Neural cell (in vitro differentiated cells): ENCODE measurements at regions not wholly inside any gene's neighbourhood (a gene's known extent, or its start where the extent isn't known, plus 50 kb on each side); places are given as distances from the start of the nearest gene placed in this dataset.

Experiments used
- H2AFZ ChIP-seq: fragments of 200-600, 300-800 bp; sonication (generic), shearing (Covaris generic); 2 replicates; pipeline ENCODE4 v1.6.0; 2014; ENCODE audit warnings: low read depth, mild to moderate bottlenecking, antibody characterized with exemption, low read length, moderate library complexity
- H3F3A ChIP-seq: fragments of 200-600 bp; shearing (Covaris generic); 2 replicates; pipeline ENCODE4 v1.6.1; 2016; ENCODE audit warnings: mild to moderate bottlenecking, moderate library complexity, mixed read lengths, antibody characterized with exemption, low read length; ENCODE audit not compliant: insufficient read depth, poor library complexity, severe bottlenecking
- H3K27ac ChIP-seq: fragments of 200-600, 300-800 bp; sonication (generic), shearing (Covaris generic); 2 replicates; pipeline ENCODE4 v1.5.1; 2014; ENCODE audit warnings: mild to moderate bottlenecking, low read length, moderate library complexity
- H3K27me3 ChIP-seq: fragments of 300-800, 200-600 bp; sonication (generic), shearing (Covaris generic); 2 replicates; pipeline ENCODE4 v1.6.0; 2014; ENCODE audit warnings: mild to moderate bottlenecking, low read depth, low read length, moderate library complexity; ENCODE audit not compliant: insufficient read depth
- H3K36me3 ChIP-seq: fragments of 300-800, 200-600 bp; sonication (generic), shearing (Covaris generic); 2 replicates; pipeline ENCODE4 v1.5.1; 2014; ENCODE audit warnings: mild to moderate bottlenecking, antibody characterized with exemption, low read length, moderate library complexity; ENCODE audit not compliant: insufficient read depth
- H3K4me2 ChIP-seq: fragments of 300-800, 200-600 bp; sonication (generic), shearing (Covaris generic); 2 replicates; pipeline ENCODE4 v1.6.0; 2014; ENCODE audit warnings: mild to moderate bottlenecking, low read length
- H3K4me3 ChIP-seq: fragments of 300-800, 200-600 bp; sonication (generic), shearing (Covaris generic); 2 replicates; pipeline ENCODE4 v1.5.1; 2014; ENCODE audit warnings: mild to moderate bottlenecking, low read length, moderate library complexity
- H3K79me2 ChIP-seq: fragments of 200-600 bp; shearing (Covaris generic); replicated peaks from 2 replicates; pipeline ENCODE4 v1.6.0; 2014; ENCODE audit warnings: mild to moderate bottlenecking, low read length, moderate library complexity; ENCODE audit not compliant: insufficient read depth
- H3K9ac ChIP-seq: fragments of 300-800, 200-600 bp; sonication (generic), shearing (Covaris generic); 2 replicates; pipeline ENCODE4 v1.6.1; 2016; ENCODE audit warnings: mild to moderate bottlenecking, low read length, mixed read lengths
- H3K9me2 ChIP-seq: fragments of 200-600 bp; shearing (Covaris generic); 2 replicates; pipeline ENCODE4 v1.6.1; 2016; ENCODE audit warnings: mild to moderate bottlenecking, low read length, mixed read lengths; ENCODE audit not compliant: insufficient read depth
- H3K9me3 ChIP-seq: fragments of 200-600, 300-800 bp; sonication (generic), shearing (Covaris generic); 2 replicates; pipeline ENCODE4 v1.6.1; 2016; ENCODE audit warnings: mild to moderate bottlenecking, mixed run types, low read length, moderate library complexity, mixed read lengths
- H4K20me1 ChIP-seq: fragments of 200-600 bp; shearing (Covaris generic); 2 replicates; pipeline ENCODE4 v1.6.1; 2016; ENCODE audit warnings: mild to moderate bottlenecking, mixed run types; ENCODE audit not compliant: insufficient read depth
- EP300 ChIP-seq: fragments of 450-650 bp; conservative IDR thresholded peaks from 2 replicates; pipeline ENCODE4 v1.6.1; 2014; ENCODE audit warnings: antibody characterized with exemption, mild to moderate bottlenecking, moderate library complexity; ENCODE audit not compliant: poor library complexity, severe bottlenecking
- EZH2 ChIP-seq: fragments of 200-600, 300-800 bp; shearing (Covaris generic), sonication (generic); IDR thresholded peaks from 2 replicates; pipeline ENCODE4 v1.6.1; 2014; ENCODE audit warnings: antibody characterized with exemption, low read length, borderline replicate concordance, mild to moderate bottlenecking; ENCODE audit not compliant: insufficient read depth, poor library complexity, severe bottlenecking
- MXI1 ChIP-seq: fragments of 450-650 bp; conservative IDR thresholded peaks from 2 replicates; pipeline ENCODE4 v1.6.1; 2014; ENCODE audit warnings: antibody characterized with exemption, mild to moderate bottlenecking; ENCODE audit not compliant: poor library complexity, severe bottlenecking
- POLR2AphosphoS5 ChIP-seq: IDR thresholded peaks from 2 replicates; pipeline ENCODE4 v1.6.1; 2012
- RAD21 ChIP-seq: fragments of 450-650 bp; conservative IDR thresholded peaks from 2 replicates; pipeline ENCODE4 v1.6.1; 2014; ENCODE audit warnings: antibody characterized with exemption, mild to moderate bottlenecking, moderate library complexity
- SMC3 ChIP-seq: fragments of 450-650 bp; conservative IDR thresholded peaks from 2 replicates; pipeline ENCODE4 v1.6.1; 2014; ENCODE audit warnings: antibody characterized with exemption, mild to moderate bottlenecking, moderate library complexity; ENCODE audit not compliant: poor library complexity
- TAF1 ChIP-seq: IDR thresholded peaks from 2 replicates; pipeline ENCODE4 v1.6.1; 2012; ENCODE audit warnings: low read depth
- TF ChIP-seq, protein P1 (sequence below): fragments of 450-650 bp; IDR thresholded peaks from 2 replicates; pipeline ENCODE4 v1.5.1; 2014; ENCODE audit warnings: antibody characterized with exemption, mild to moderate bottlenecking, moderate library complexity; ENCODE audit not compliant: poor library complexity, severe bottlenecking
- TF ChIP-seq, protein P2 (sequence below): IDR thresholded peaks from 2 replicates; pipeline ENCODE4 v1.6.1; 2012; ENCODE audit warnings: borderline replicate concordance

DNA sequence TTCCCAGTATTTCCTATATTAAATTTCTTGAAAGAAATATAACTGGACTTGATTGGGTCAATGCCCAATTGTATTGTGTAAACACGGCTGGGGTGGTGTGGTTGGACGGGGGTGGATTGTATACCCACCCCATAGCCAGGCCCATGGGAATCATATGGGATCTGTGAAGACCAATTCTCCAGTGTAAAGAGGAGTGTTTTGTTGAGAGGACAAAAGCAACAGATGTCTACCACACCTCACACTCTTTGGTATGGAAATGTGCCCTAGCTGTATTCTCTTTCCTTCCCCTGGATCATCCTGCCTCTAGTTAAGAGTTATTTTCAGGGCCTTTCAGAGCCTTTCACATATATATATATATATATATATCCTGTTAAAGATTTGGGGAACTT lies 57.5 kb upstream of the TGIF1 start:
- no peaks in the 10 kb centered on the region for H3K27me3 ChIP-seq
- H3K36me3 ChIP-seq = no peaks in the 10 kb centered on the region
- H4K20me1 ChIP-seq = no peaks in the 10 kb centered on the region
- H3K4me3 ChIP-seq = no peak overlapping the region
- H3K9me2 ChIP-seq = no peaks in the 10 kb centered on the region
- H3F3A ChIP-seq = no peaks in the 10 kb centered on the region
- no peak overlapping the region for H3K27ac ChIP-seq
- H2AFZ ChIP-seq = no peak overlapping the region
- H3K9ac ChIP-seq = no peak overlapping the region
- no peak overlapping the region for H3K4me2 ChIP-seq
- no peaks in the 10 kb centered on the region for H3K9me3 ChIP-seq
- no peaks in the 10 kb centered on the region for H3K79me2 ChIP-seq
- TF ChIP-seq POLR2AphosphoS5 (no peak), EP300 (no peak), SMC3 (no peak), MXI1 (no peak), TAF1 (no peak), EZH2 (no peak), RAD21 (no peak)
- TF ChIP-seq, protein P1, sequence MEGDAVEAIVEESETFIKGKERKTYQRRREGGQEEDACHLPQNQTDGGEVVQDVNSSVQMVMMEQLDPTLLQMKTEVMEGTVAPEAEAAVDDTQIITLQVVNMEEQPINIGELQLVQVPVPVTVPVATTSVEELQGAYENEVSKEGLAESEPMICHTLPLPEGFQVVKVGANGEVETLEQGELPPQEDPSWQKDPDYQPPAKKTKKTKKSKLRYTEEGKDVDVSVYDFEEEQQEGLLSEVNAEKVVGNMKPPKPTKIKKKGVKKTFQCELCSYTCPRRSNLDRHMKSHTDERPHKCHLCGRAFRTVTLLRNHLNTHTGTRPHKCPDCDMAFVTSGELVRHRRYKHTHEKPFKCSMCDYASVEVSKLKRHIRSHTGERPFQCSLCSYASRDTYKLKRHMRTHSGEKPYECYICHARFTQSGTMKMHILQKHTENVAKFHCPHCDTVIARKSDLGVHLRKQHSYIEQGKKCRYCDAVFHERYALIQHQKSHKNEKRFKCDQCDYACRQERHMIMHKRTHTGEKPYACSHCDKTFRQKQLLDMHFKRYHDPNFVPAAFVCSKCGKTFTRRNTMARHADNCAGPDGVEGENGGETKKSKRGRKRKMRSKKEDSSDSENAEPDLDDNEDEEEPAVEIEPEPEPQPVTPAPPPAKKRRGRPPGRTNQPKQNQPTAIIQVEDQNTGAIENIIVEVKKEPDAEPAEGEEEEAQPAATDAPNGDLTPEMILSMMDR = no peak

DNA sequence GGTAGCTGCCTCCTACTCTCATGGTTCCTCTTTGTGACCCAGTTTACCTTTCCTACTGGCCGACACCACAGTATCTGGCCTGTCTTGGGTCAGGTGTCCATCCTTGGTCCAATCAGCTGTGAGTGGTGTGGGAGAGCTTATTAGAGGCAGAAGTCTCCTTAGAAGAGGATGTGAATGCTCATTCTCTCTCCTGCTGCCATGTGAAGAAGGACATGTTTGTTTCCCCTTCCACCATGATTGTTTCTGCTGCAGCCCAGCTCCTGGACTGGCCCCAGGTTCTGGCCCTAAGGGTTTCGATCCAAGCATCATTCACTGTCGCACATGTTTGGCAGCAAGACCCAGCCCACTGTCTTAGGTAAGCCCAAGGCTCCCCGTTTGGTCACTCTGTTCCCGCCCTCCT lies 55.3 kb upstream of the TGIF1 start:
- H3K4me3 ChIP-seq = no peak overlapping the region
- TF ChIP-seq TAF1 (no peak), EZH2 (no peak), RAD21 (no peak), SMC3 (no peak), MXI1 (no peak), EP300 (no peak), POLR2AphosphoS5 (no peak)
- TF ChIP-seq, protein P2, sequence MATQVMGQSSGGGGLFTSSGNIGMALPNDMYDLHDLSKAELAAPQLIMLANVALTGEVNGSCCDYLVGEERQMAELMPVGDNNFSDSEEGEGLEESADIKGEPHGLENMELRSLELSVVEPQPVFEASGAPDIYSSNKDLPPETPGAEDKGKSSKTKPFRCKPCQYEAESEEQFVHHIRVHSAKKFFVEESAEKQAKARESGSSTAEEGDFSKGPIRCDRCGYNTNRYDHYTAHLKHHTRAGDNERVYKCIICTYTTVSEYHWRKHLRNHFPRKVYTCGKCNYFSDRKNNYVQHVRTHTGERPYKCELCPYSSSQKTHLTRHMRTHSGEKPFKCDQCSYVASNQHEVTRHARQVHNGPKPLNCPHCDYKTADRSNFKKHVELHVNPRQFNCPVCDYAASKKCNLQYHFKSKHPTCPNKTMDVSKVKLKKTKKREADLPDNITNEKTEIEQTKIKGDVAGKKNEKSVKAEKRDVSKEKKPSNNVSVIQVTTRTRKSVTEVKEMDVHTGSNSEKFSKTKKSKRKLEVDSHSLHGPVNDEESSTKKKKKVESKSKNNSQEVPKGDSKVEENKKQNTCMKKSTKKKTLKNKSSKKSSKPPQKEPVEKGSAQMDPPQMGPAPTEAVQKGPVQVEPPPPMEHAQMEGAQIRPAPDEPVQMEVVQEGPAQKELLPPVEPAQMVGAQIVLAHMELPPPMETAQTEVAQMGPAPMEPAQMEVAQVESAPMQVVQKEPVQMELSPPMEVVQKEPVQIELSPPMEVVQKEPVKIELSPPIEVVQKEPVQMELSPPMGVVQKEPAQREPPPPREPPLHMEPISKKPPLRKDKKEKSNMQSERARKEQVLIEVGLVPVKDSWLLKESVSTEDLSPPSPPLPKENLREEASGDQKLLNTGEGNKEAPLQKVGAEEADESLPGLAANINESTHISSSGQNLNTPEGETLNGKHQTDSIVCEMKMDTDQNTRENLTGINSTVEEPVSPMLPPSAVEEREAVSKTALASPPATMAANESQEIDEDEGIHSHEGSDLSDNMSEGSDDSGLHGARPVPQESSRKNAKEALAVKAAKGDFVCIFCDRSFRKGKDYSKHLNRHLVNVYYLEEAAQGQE = no peak
- TF ChIP-seq, protein P1 = no peak
- H3K36me3 ChIP-seq = no peaks in the 10 kb centered on the region

More for the DNA sequence above, 55.3 kb upstream of the TGIF1 start:
- Histone ChIP-seq H3K4me2 (no peak overlapping the region), H3K27ac (no peak overlapping the region), H3F3A (no peaks in the 10 kb centered on the region), H2AFZ (no peak overlapping the region), H3K9me3 (no peaks in the 10 kb centered on the region), H3K9me2 (no peaks in the 10 kb centered on the region), H4K20me1 (no peaks in the 10 kb centered on the region), H3K27me3 (no peaks in the 10 kb centered on the region), H3K79me2 (no peaks in the 10 kb centered on the region), H3K9ac (no peak overlapping the region)
